ENCODE measurements at regions not wholly inside any gene's neighbourhood (a gene's known extent, or its start where the extent isn't known, plus 50 kb on each side); places are given as distances from the start of the nearest gene placed in this dataset.

DNA sequence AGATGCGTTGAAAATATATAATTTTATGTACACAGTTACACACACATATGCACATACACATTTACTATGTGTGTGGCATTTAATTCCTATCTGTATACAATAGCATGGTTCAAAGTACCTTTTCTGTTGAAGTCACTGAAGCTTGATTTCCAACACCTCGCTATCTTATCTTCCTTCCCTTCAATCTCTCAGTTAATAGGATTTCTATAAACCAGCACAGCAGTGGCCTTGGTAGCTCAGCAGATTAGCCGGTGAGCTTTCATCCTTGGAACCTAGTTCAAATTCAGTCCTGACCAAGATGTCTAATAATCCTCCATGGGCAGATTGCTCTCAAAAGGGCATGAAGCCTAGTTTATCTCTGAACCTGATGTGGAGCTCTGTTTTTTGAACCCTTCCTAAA is 2389.5 kb downstream of the MAT2B start:
- Histone ChIP-seq H3K4me3 (ENCODE audit: low read length) (no peak overlapping the region), H3K36me3 (ENCODE audit: control insufficient read depth, insufficient read depth, low read length) (no peaks in the 10 kb centered on the region), H3K27ac (ENCODE audit: low read length) (no peak overlapping the region), H3K4me1 (ENCODE audit: control insufficient read depth, insufficient read depth, low read length) (no peaks in the 10 kb centered on the region), H3K9me3 (ENCODE audit: control insufficient read depth, insufficient read depth, low read length) (peaks cover 5% of the 10 kb centered on the region), H3K27me3 (ENCODE audit: control insufficient read depth, insufficient read depth, low read length) (no peaks in the 10 kb centered on the region)
- no peak overlapping the region for H3K27ac Mint-ChIP-seq
- H3K4me3 Mint-ChIP-seq = no peak overlapping the region
- intact Hi-C loops (cut with micrococcal nuclease) = no loop called here
- ATAC-seq (no peak), DNase-seq (no peak)
- TF ChIP-seq, protein P1, sequence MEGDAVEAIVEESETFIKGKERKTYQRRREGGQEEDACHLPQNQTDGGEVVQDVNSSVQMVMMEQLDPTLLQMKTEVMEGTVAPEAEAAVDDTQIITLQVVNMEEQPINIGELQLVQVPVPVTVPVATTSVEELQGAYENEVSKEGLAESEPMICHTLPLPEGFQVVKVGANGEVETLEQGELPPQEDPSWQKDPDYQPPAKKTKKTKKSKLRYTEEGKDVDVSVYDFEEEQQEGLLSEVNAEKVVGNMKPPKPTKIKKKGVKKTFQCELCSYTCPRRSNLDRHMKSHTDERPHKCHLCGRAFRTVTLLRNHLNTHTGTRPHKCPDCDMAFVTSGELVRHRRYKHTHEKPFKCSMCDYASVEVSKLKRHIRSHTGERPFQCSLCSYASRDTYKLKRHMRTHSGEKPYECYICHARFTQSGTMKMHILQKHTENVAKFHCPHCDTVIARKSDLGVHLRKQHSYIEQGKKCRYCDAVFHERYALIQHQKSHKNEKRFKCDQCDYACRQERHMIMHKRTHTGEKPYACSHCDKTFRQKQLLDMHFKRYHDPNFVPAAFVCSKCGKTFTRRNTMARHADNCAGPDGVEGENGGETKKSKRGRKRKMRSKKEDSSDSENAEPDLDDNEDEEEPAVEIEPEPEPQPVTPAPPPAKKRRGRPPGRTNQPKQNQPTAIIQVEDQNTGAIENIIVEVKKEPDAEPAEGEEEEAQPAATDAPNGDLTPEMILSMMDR (IDR thresholded peaks at IDR 0.05) = no peak
- H3K27me3 Mint-ChIP-seq (ENCODE audit: low read depth in 2 of 2) = no peaks in the 10 kb centered on the region
- 72% methylated on average over 2 of the region's 3 CpGs for WGBS (ENCODE audit: insufficient coverage)
- H3K36me3 Mint-ChIP-seq = peaks cover 10% of the 10 kb centered on the region
- H3K9me3 Mint-ChIP-seq = peaks cover 14 to 24% of the 10 kb centered on the region in 2 donors
- no peaks in the 10 kb centered on the region for H3K4me1 Mint-ChIP-seq

DNA sequence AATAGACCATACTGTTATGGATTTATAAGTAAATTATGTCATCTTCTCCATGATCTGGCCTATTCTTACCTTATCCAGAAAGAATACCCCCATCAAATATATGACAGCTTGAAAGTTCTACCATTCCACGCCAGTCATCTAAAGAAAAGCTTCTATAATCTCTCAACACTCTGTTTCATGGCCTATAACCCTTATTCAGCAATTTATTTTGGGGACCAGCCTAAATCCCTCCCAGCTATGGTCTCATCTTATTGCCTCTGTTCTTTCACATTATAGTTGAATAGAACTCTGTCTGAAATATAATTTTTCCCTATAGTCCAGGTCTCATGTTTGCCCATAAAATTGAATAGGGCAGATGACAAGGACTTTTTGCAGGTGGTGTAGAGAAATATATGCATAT is 2387.6 kb upstream of the WWC1 start:
- WGBS (ENCODE audit: insufficient coverage) = 85% methylated on average over 1 of the region's 1 CpG
- H3K27ac Mint-ChIP-seq = no peak overlapping the region
- no peak overlapping the region for H3K27ac ChIP-seq (ENCODE audit: low read length)
- ATAC-seq (no peak), DNase-seq (no peak)
- H3K36me3 ChIP-seq (ENCODE audit: control insufficient read depth, insufficient read depth, low read length) = no peaks in the 10 kb centered on the region
- H3K4me3 Mint-ChIP-seq = no peak overlapping the region
- no peaks in the 10 kb centered on the region for H3K4me1 ChIP-seq (ENCODE audit: control insufficient read depth, insufficient read depth, low read length)
- H3K27me3 Mint-ChIP-seq (ENCODE audit: low read depth in 2 of 2) = no peaks in the 10 kb centered on the region
- TF ChIP-seq, protein P1 (IDR thresholded peaks at IDR 0.05) = no peak
- no peak overlapping the region for H3K4me3 ChIP-seq (ENCODE audit: low read length)
- H3K9me3 Mint-ChIP-seq = peaks cover 16 to 18% of the 10 kb centered on the region in 2 donors
- H3K9me3 ChIP-seq (ENCODE audit: control insufficient read depth, insufficient read depth, low read length) = peaks cover 3% of the 10 kb centered on the region
- no peaks in the 10 kb centered on the region for H3K4me1 Mint-ChIP-seq
- no peaks in the 10 kb centered on the region for H3K36me3 Mint-ChIP-seq
- H3K27me3 ChIP-seq (ENCODE audit: control insufficient read depth, insufficient read depth, low read length) = no peaks in the 10 kb centered on the region
- intact Hi-C loops (cut with micrococcal nuclease) = no loop called here

DNA sequence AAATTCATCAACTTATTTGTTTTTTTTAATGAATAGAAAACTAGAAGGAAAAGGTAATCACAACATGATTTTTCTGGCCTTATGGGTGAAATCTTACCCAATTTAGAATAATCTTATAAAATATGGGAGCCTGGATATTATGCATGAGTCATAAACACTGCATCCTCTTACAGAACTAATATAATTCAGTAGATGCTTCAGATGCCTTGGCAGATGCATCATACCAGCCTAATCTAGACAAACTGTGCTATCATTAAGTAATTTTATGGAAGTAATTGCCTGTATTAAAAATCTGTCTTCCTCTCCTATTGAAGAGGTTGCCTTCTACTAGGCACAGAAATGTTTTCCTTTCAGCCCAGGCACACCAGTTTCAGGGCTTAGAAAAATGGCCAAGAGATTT is 2384.6 kb upstream of the WWC1 start:
- TF ChIP-seq, protein P1 (IDR thresholded peaks at IDR 0.05) = no peak
- H3K27ac Mint-ChIP-seq = no peak overlapping the region
- no peaks in the 10 kb centered on the region for H3K27me3 Mint-ChIP-seq (ENCODE audit: low read depth in 2 of 2)

DNA sequence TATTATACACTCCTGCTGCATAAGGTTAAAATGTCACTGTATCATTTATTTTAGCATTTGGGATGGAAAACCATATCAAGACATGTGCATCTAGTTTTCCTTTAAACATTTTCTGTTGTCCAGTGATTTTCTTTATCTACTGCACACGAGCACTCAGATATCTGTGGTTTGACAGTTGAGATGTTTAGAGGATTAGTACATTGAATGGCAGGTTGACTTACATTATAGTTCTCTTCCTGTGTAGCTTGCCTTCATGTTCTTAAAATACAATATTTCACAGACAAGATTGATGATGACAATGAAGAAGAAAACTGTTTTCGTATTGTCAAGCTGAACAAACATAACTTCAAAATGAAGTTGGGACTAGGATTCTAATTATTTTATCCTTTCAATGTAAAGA is 2378.4 kb upstream of the WWC1 start:
- no peak overlapping the region for H3K4me3 ChIP-seq (ENCODE audit: low read length)
- no peaks in the 10 kb centered on the region for H3K4me1 ChIP-seq (ENCODE audit: control insufficient read depth, insufficient read depth, low read length)
- H3K4me1 Mint-ChIP-seq = no peaks in the 10 kb centered on the region
- H3K9me3 Mint-ChIP-seq = peaks cover 9 to 23% of the 10 kb centered on the region in 2 donors
- peaks cover 11% of the 10 kb centered on the region for H3K9me3 ChIP-seq (ENCODE audit: control insufficient read depth, insufficient read depth, low read length)
- H3K27me3 Mint-ChIP-seq (ENCODE audit: low read depth in 2 of 2) = no peaks in the 10 kb centered on the region
- WGBS (ENCODE audit: insufficient coverage) = no CpG with 5 or more reads among the region's 2 CpGs
- no peak overlapping the region for H3K27ac Mint-ChIP-seq
- no peak for DNase-seq
- no peak overlapping the region for H3K27ac ChIP-seq (ENCODE audit: low read length)
- TF ChIP-seq, protein P1 (IDR thresholded peaks at IDR 0.05) = no peak
- intact Hi-C loops (cut with micrococcal nuclease) = no loop called here
- H3K36me3 Mint-ChIP-seq = no peaks in the 10 kb centered on the region
- no peak for ATAC-seq
- H3K4me3 Mint-ChIP-seq = no peak overlapping the region
- no peaks in the 10 kb centered on the region for H3K36me3 ChIP-seq (ENCODE audit: control insufficient read depth, insufficient read depth, low read length)
- H3K27me3 ChIP-seq (ENCODE audit: control insufficient read depth, insufficient read depth, low read length) = no peaks in the 10 kb centered on the region

More for the DNA sequence above, 2384.6 kb upstream of the WWC1 start:
- no peaks in the 10 kb centered on the region for H3K4me1 ChIP-seq (ENCODE audit: control insufficient read depth, insufficient read depth, low read length)
- no peaks in the 10 kb centered on the region for H3K36me3 Mint-ChIP-seq
- intact Hi-C loops (cut with micrococcal nuclease) = no loop called here
- H3K4me1 Mint-ChIP-seq = no peaks in the 10 kb centered on the region
- DNase-seq = no peak
- ATAC-seq = no peak
- no peaks in the 10 kb centered on the region for H3K36me3 ChIP-seq (ENCODE audit: control insufficient read depth, insufficient read depth, low read length)
- H3K27ac ChIP-seq (ENCODE audit: low read length) = no peak overlapping the region
- no peaks in the 10 kb centered on the region for H3K27me3 ChIP-seq (ENCODE audit: control insufficient read depth, insufficient read depth, low read length)
- H3K4me3 Mint-ChIP-seq = no peak overlapping the region
- no peak overlapping the region for H3K4me3 ChIP-seq (ENCODE audit: low read length)
- peaks cover 7% of the 10 kb centered on the region for H3K9me3 ChIP-seq (ENCODE audit: control insufficient read depth, insufficient read depth, low read length)
- peaks cover 18 to 30% of the 10 kb centered on the region in 2 donors for H3K9me3 Mint-ChIP-seq

Data from natural killer cell (primary cell).